ENCODE measurements at regions not wholly inside any gene's neighbourhood (a gene's known extent, or its start where the extent isn't known, plus 50 kb on each side); places are given as distances from the start of the nearest gene placed in this dataset.

DNA sequence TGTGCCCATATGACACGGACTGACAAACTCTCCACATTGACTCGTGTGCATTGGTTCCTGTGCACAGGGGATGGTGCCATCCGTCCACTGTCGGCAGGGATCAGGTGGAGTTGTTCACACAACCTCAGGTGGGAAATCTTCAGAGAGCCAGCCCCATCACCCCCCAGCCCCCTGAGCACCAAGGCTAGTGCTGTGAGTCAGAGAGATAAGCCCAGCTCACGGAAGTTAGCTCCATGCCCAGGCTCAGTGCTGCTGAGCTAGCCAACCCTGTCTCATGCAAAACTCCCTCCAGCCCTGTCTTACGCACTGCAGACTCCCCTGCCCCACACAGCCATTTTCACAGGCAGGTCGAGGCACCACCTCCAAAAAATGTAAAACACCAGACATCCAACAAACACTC is 139.0 kb upstream of the NGF start:
- TF ChIP-seq ZNF19 (tag by site-specific recombination; IDR thresholded peaks at IDR 0.05; ENCODE audit: low read depth) = no peak
- TF ChIP-seq ZNF48 (tag by site-specific recombination; IDR thresholded peaks at IDR 0.05) = no peak
- TF ChIP-seq ZNF529 (tag by site-specific recombination; IDR thresholded peaks at IDR 0.05; ENCODE audit: insufficient replicate concordance) = no peak
- TF ChIP-seq HOXA7 (CRISPR knock-in tag; IDR thresholded peaks at IDR 0.05; ENCODE audit: borderline replicate concordance) = no peak
- ChIA-PET CTCF (interaction anchor here (0.8 to 1.9 kb wide), 2 partner anchors 30 to 296 kb away, joined by 3 to 6 read pairs; no protein-coding TSS in a partner anchor), POLR2A (no interaction called here)
- Histone ChIP-seq H3K27ac (ENCODE audit: extremely low read depth, low read depth, low read length) (no peak overlapping the region), H3K4me3 (ENCODE audit: low read depth, low read length) (no peak overlapping the region), H3K36me3 (ENCODE audit: control insufficient read depth in 2 of 2, insufficient read depth in 1 of 2, low read length in 2 of 2) (no peaks in the 10 kb centered on the region), H3K9me3 (ENCODE audit: control insufficient read depth, insufficient read depth, low read depth, low read length) (no peaks in the 10 kb centered on the region), H3K4me1 (ENCODE audit: control insufficient read depth, insufficient read depth, low read length) (no peaks in the 10 kb centered on the region)

GRCh38 chr1:115476616-115477015 is 138.6 kb upstream of the NGF start:
- Histone ChIP-seq H3K4me3 (ENCODE audit: low read depth, low read length) (no peak overlapping the region), H3K9me3 (ENCODE audit: control insufficient read depth, insufficient read depth, low read depth, low read length) (no peaks in the 10 kb centered on the region), H3K27ac (ENCODE audit: extremely low read depth, low read depth, low read length) (no peak overlapping the region), H3K4me1 (ENCODE audit: control insufficient read depth, insufficient read depth, low read length) (no peaks in the 10 kb centered on the region), H3K36me3 (ENCODE audit: control insufficient read depth in 2 of 2, insufficient read depth in 1 of 2, low read length in 2 of 2) (no peaks in the 10 kb centered on the region)
- ChIA-PET CTCF (interaction anchor here (0.5 to 1.9 kb wide), 3 partner anchors 30 to 295 kb away, joined by 3 to 6 read pairs (median 3); no protein-coding TSS in a partner anchor), POLR2A (no interaction called here)
- TF ChIP-seq CTCF (tag by site-specific recombination; IDR thresholded peaks at IDR 0.05) (no peak), ZFP37 (tag by site-specific recombination; IDR thresholded peaks at IDR 0.05) (no peak), ZNF560 (tag by site-specific recombination; IDR thresholded peaks at IDR 0.05; ENCODE audit: borderline replicate concordance) (no peak)
- TF ChIP-seq, protein P1, sequence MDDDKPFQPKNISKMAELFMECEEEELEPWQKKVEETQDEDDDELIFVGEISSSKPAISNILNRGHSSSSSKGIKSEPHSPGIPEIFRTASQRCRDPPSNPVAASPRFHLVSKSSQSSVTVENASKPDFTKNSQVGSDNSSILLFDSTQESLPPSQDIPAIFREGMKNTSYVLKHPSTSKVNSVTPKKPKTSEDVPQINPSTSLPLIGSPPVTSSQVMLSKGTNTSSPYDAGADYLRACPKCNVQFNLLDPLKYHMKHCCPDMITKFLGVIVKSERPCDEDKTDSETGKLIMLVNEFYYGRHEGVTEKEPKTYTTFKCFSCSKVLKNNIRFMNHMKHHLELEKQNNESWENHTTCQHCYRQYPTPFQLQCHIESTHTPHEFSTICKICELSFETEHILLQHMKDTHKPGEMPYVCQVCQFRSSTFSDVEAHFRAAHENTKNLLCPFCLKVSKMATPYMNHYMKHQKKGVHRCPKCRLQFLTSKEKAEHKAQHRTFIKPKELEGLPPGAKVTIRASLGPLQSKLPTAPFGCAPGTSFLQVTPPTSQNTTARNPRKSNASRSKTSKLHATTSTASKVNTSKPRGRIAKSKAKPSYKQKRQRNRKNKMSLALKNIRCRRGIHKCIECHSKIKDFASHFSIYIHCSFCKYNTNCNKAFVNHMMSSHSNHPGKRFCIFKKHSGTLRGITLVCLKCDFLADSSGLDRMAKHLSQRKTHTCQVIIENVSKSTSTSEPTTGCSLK (tag by site-specific recombination; IDR thresholded peaks at IDR 0.05) = no peak

- POLR2A ChIA-PET = interaction anchor here (0.9 kb wide), 1 partner anchor 151 kb away, joined by 3 read pairs; no protein-coding TSS in a partner anchor
- no peak for TF ChIP-seq ZNF239 (tag by site-specific recombination; IDR thresholded peaks at IDR 0.05)
- no peak for TF ChIP-seq ZNF645 (tag by site-specific recombination; IDR thresholded peaks at IDR 0.05)
- TF ChIP-seq ZNF121 (tag by site-specific recombination; IDR thresholded peaks at IDR 0.05) = no peak
- TF ChIP-seq ZNF518A (tag by site-specific recombination; conservative IDR thresholded peaks at IDR 0.05; ENCODE audit: low read depth) = no peak
- no peak for TF ChIP-seq ZNF157 (tag by site-specific recombination; IDR thresholded peaks at IDR 0.05)
- Histone ChIP-seq H3K9me3 (ENCODE audit: control insufficient read depth, insufficient read depth, low read depth, low read length) (no peaks in the 10 kb centered on the region), H3K4me3 (ENCODE audit: low read depth, low read length) (no peak overlapping the region), H3K4me1 (ENCODE audit: control insufficient read depth, insufficient read depth, low read length) (no peaks in the 10 kb centered on the region), H3K27ac (ENCODE audit: extremely low read depth, low read depth, low read length) (no peak overlapping the region), H3K36me3 (ENCODE audit: control insufficient read depth in 2 of 2, insufficient read depth in 1 of 2, low read length in 2 of 2) (no peaks in the 10 kb centered on the region)
- CTCF ChIA-PET = interaction anchor here (0.8 kb wide), 1 partner anchor 120 kb away, joined by 3 read pairs; no protein-coding TSS in a partner anchor
These were observed 137.9 kb upstream of the NGF start for GRCh38 chr1:115475901-115476300.
